ENCODE measurements at regions not wholly inside any gene's neighbourhood (a gene's known extent, or its start where the extent isn't known, plus 50 kb on each side); places are given as distances from the start of the nearest gene placed in this dataset.

DNA sequence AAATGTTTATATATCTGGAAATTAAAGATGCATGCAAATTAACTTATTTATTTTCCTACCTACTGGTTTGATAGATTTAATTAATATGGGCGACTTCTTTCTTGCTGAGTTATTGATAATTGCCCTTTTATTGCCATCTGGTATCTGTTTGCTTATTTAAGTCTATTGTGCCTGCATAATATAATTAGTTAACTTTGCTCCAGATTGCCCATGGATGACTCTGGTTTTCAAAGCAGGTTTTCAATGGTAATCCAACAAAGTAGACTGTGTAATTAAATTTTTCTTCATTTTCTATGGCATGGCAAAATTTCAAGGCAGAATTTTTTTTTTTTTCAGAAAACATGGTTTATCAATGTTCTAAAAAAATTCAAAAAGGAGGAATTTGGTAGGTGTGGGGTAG, 1092.0 kb downstream of the GRIK2 start:
- ChIA-PET CTCF (no interaction called here), POLR2A (no interaction called here)
- peaks cover 2% of the 10 kb centered on the region for H3K9me3 Mint-ChIP-seq
- H3K4me3 Mint-ChIP-seq, result no peak overlapping the region
- intact Hi-C loops (cut with micrococcal nuclease), result no loop called here
- DNase-seq, result no peak
- H3K27me3 Mint-ChIP-seq, result no peaks in the 10 kb centered on the region
- no peak overlapping the region for H3K27ac Mint-ChIP-seq
- no peaks in the 10 kb centered on the region for H3K36me3 Mint-ChIP-seq
- H3K4me1 Mint-ChIP-seq (ENCODE audit: low read depth), result no peaks in the 10 kb centered on the region

DNA sequence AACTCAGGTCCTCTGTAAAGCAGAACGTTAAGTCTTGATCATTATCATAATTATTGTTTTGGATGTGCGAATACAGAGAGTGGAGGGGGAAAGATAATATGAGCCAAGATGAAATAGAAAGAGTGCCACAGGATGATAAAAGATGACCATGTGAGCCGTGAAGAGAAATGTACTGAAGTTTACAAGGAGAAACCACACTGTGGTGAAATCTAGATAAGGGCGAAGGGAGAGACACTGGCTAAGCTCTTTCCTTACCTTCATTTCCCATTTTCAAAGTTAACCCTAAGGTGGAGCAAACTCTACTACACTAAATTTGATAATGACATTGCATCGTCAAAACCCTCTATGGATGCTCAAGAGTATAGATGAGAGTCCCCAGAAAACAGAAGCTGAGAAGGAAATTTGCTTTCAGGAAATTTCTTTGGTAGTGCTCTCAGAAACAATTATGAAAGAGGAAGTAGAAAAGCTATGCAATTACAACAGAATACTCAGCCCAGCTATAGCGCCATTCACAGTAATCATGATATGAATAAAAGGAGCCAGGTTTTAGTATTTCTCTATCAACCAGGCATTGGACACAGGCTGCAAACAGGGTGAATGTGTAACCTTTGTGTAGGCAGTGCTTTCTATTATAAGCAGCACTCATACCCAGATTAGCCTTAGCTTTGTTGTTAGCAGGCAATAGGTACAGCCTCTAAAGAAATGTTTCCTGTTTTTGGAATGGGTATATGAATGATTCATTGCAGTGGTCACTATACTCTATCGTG, 1080.7 kb downstream of the GRIK2 start:
- H3K9me3 Mint-ChIP-seq, result peaks cover 6% of the 10 kb centered on the region
- intact Hi-C loops (cut with micrococcal nuclease), result no loop called here
- no peaks in the 10 kb centered on the region for H3K27me3 Mint-ChIP-seq

DNA sequence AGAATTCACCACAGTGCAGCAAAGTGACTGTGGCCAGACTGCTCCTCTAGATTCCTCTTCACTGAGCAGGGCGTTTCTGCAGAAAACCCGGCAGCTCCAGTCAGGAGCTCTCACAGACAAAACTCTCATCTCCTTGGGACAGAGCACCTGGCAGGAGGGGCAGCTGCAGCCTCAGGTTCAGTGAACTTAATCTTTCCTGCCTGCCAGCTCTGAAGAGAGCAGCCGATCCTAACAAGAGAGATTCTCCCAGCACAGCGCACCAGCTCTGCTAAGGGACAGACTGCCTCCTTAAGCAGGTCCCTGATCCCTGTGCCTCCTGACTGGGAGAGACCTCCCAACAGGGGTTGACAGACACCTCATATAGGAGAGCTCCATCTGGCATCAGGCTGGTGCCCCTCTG, 1065.5 kb downstream of the GRIK2 start:
- no peak for DNase-seq

More for the DNA sequence above, 1080.7 kb downstream of the GRIK2 start:
- CTCF ChIA-PET, result no interaction called here
- Mint-ChIP-seq H3K27ac (no peak overlapping the region), H3K4me3 (no peak overlapping the region), H3K4me1 (ENCODE audit: low read depth) (no peaks in the 10 kb centered on the region), H3K36me3 (no peaks in the 10 kb centered on the region)
- DNase-seq, result no peak
- POLR2A ChIA-PET, result no interaction called here

DNA sequence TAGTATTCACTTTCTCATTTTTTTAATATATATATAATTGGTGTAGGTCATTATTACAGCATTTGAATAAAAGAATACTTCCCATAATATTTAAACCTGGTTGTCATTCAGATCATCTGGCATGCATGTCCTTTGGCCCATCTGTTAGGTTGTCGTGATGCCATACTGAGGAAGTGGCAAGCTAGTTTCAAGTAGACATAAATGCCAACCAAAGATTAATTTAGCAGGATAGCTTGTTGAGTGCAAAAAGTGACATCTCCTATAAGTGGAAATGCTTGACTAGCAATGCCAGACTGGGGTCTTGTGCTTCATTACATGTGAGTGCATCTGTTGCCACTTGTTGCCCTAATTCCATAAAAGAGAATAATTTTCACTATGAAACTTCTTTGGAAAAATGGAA, 1044.7 kb downstream of the GRIK2 start:
- DNase-seq, result no peak
- no peaks in the 10 kb centered on the region for H3K9me3 Mint-ChIP-seq
- H3K27me3 Mint-ChIP-seq, result no peaks in the 10 kb centered on the region
- H3K4me1 Mint-ChIP-seq (ENCODE audit: low read depth), result no peaks in the 10 kb centered on the region
- CTCF ChIA-PET, result no interaction called here
- POLR2A ChIA-PET, result no interaction called here
- H3K4me3 Mint-ChIP-seq, result no peak overlapping the region
- no peaks in the 10 kb centered on the region for H3K36me3 Mint-ChIP-seq
- H3K27ac Mint-ChIP-seq, result no peak overlapping the region
- intact Hi-C loops (cut with micrococcal nuclease), result no loop called here

More for the DNA sequence above, 1065.5 kb downstream of the GRIK2 start:
- Mint-ChIP-seq H3K4me1 (ENCODE audit: low read depth) (no peaks in the 10 kb centered on the region), H3K27ac (no peak overlapping the region), H3K9me3 (peaks cover 10% of the 10 kb centered on the region), H3K4me3 (no peak overlapping the region), H3K27me3 (no peaks in the 10 kb centered on the region), H3K36me3 (no peaks in the 10 kb centered on the region)
- CTCF ChIA-PET, result no interaction called here
- POLR2A ChIA-PET, result no interaction called here
- intact Hi-C loops (cut with micrococcal nuclease), result no loop called here

DNA sequence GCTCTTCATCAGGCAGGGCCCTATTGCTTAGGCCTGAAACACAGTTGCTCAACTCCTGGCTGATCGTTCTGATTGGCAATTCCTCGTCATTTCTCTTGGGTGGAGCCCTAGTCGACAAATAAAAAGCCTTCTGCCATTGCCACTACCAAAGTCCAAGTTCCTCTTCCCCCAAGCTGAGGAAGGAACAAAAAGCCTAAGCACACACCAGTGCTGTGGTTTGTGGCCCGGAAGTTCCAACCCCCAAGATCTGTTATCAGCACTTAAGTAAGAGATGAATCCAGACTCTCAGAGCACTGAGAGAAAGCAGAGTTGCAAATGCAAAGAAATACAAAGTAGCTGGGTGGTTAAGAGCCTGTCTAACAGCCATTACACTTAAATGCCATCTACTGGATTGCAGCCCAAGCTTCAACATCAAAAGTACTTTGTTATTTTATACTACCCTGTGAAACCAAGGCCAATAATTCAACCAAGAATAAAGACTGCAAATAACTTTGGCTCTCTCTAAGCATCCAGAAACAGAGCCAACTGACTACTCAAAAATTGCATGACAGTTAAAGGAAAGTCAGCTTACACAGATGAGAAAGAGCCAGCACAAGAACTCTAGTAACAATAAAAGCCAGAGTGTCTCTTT, 1024.0 kb downstream of the GRIK2 start:
- no peaks in the 10 kb centered on the region for H3K4me1 Mint-ChIP-seq (ENCODE audit: low read depth)
- H3K9me3 Mint-ChIP-seq, result peaks cover 8% of the 10 kb centered on the region
- H3K4me3 Mint-ChIP-seq, result no peak overlapping the region
- H3K36me3 Mint-ChIP-seq, result no peaks in the 10 kb centered on the region
- ChIA-PET POLR2A (no interaction called here), CTCF (no interaction called here)
- no peak for DNase-seq
- H3K27ac Mint-ChIP-seq, result no peak overlapping the region
- intact Hi-C loops (cut with micrococcal nuclease), result no loop called here
- H3K27me3 Mint-ChIP-seq, result no peaks in the 10 kb centered on the region

DNA sequence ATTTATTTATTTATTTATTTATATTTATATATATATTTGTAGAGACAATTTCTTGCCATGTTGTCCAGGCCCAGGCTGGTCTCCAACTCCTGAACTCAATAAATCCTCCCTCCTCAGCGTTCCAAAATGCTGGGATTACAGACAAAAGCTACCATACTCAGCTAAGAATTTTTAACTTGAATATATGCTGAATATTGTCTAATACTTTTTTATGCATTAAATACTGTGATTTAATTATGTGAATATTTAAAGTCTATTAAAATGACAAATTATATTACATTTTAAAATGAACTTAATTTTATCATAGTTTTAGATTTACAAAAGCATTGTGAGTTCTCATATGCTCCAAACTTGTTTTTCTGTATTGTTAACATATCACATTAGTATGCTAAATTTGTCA, 1022.4 kb downstream of the GRIK2 start:
- Mint-ChIP-seq H3K4me3 (no peak overlapping the region), H3K36me3 (no peaks in the 10 kb centered on the region), H3K4me1 (ENCODE audit: low read depth) (no peaks in the 10 kb centered on the region), H3K27me3 (no peaks in the 10 kb centered on the region), H3K27ac (no peak overlapping the region), H3K9me3 (peaks cover 2% of the 10 kb centered on the region)
- ChIA-PET CTCF (no interaction called here), POLR2A (no interaction called here)
- intact Hi-C loops (cut with micrococcal nuclease), result no loop called here
- DNase-seq, result no peak

DNA sequence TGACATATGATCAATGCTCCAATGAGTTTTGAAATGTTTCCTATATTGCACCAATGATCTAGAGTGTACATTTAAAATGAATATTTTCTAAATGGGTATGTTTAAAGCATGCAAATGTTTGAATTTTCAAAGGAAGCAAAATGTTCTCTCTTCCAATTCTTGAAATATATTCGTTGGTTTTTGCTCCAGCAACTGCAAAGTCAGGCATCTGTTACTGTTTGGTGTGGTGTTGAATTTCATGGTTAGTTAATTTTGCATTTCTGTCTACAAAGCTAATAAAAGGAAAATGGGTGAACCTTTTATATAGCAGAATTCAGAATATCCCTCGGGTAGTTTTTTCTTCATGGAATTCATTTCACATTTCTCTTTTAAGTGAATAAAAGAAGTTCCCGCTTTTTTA, 1018.3 kb downstream of the GRIK2 start:
- no peak overlapping the region for H3K4me3 Mint-ChIP-seq
- no peaks in the 10 kb centered on the region for H3K27me3 Mint-ChIP-seq
- no peaks in the 10 kb centered on the region for H3K4me1 Mint-ChIP-seq (ENCODE audit: low read depth)
- no peak overlapping the region for H3K27ac Mint-ChIP-seq
- ChIA-PET POLR2A (no interaction called here), CTCF (no interaction called here)
- H3K9me3 Mint-ChIP-seq, result peaks cover under 1% of the 10 kb centered on the region
- DNase-seq, result no peak
- intact Hi-C loops (cut with micrococcal nuclease), result no loop called here
- no peaks in the 10 kb centered on the region for H3K36me3 Mint-ChIP-seq

DNA sequence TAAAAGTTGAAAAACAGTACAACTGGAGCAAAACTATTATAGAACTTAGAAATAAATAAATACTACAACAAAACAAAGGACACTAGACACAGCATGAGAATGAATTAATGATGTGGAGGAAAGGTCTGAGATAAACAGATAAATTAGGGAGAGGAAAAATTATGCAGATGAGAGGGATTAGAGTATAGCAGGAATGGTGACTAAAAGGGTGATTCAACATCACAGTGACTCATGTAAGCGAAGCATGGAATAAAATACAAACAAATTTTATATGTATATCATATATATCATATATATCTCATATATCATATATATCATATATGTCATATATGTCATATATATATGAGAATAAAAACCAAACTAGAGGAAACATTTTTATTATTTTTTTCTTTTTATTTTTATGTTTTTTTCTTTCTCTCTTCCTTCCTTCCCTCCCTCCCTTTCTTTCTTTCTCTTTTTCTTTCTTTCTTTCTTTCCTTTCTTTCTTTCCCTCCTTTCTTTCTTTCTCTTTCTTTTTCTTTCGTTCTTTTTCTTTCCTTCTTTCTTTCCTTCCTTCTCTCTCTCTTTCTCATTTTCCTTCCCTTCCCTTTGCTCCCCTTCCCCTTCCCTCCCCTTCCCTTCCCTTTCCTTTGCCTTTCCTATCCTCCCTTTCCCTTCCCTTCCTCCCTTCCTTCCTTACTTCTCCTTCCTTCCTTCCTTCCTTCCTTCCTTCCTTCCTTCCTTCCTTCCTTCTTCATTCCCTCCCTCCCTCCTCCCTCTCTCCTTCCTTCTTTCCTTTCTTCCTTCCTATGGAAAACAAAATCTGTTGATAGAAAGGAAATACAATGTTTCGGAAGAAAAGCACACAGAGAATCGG, 1014.6 kb downstream of the GRIK2 start:
- no peaks in the 10 kb centered on the region for H3K36me3 Mint-ChIP-seq
- ChIA-PET CTCF (no interaction called here), POLR2A (no interaction called here)
- intact Hi-C loops (cut with micrococcal nuclease), result no loop called here
- no peaks in the 10 kb centered on the region for H3K27me3 Mint-ChIP-seq
- H3K9me3 Mint-ChIP-seq, result peaks cover 3% of the 10 kb centered on the region
- no peak overlapping the region for H3K4me3 Mint-ChIP-seq
- H3K4me1 Mint-ChIP-seq (ENCODE audit: low read depth), result no peaks in the 10 kb centered on the region
- no peak overlapping the region for H3K27ac Mint-ChIP-seq
- DNase-seq, result no peak

DNA sequence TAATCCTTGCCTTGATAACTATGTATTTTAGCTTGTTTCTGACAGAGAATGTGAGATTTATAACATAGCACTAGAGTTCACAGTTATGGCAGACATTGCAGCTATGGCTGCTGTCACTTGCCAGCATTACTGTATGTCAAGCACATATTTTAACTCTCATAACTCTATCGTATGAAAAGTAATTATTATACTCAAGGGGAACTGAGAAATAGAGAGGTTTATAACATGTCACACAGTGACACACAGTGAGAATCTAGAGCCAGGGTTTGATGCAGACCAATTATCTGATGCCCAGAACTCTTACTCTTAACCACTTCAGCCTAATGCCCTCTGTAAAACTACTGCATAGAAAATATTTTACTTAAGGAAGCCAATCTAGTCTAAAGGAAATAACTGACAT, 1012.4 kb downstream of the GRIK2 start:
- intact Hi-C loops (cut with micrococcal nuclease), result no loop called here
- H3K27me3 Mint-ChIP-seq, result no peaks in the 10 kb centered on the region
- no peak overlapping the region for H3K4me3 Mint-ChIP-seq
- DNase-seq, result no peak
- ChIA-PET POLR2A (no interaction called here), CTCF (no interaction called here)
- H3K4me1 Mint-ChIP-seq (ENCODE audit: low read depth), result no peaks in the 10 kb centered on the region
- H3K36me3 Mint-ChIP-seq, result no peaks in the 10 kb centered on the region
- H3K9me3 Mint-ChIP-seq, result peaks cover 3% of the 10 kb centered on the region
- H3K27ac Mint-ChIP-seq, result no peak overlapping the region

DNA sequence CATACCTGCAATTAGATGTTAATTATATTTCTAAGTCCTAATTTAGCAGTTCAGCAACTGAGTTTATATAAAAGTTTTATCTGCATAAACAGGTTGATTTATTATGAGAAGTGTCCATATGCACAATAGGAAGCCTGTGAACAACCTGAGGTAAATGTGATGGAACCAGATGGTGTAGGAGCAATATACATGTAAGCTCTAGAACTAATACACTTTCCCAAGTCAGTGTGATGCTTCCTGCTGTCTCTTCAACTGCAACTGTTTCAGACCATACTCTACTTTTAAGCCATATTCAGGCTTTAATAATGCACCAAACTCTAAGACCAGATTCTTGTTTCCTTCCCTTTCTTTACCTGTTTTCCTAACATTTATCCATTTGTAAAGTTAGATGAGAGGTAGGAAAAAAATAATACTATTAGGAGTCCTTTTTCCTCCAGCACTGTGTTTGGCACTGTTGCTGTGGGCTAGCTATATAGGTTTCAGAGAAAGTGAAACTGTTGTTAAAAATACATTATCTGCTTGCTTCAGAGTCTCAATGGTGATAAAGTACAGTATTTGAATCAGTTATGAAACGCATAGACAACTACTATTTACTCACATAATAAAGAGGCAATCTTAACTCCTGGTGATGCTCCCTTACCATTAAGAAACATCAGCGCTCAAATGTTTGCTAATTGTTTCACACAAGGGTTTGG, 1009.3 kb downstream of the GRIK2 start:
- H3K4me1 Mint-ChIP-seq (ENCODE audit: low read depth), result no peaks in the 10 kb centered on the region
- ChIA-PET POLR2A (no interaction called here), CTCF (no interaction called here)
- no peak overlapping the region for H3K27ac Mint-ChIP-seq
- H3K4me3 Mint-ChIP-seq, result no peak overlapping the region
- no peaks in the 10 kb centered on the region for H3K27me3 Mint-ChIP-seq
- H3K9me3 Mint-ChIP-seq, result peaks cover 3% of the 10 kb centered on the region
- DNase-seq, result no peak
- intact Hi-C loops (cut with micrococcal nuclease), result no loop called here
- H3K36me3 Mint-ChIP-seq, result no peaks in the 10 kb centered on the region

DNA sequence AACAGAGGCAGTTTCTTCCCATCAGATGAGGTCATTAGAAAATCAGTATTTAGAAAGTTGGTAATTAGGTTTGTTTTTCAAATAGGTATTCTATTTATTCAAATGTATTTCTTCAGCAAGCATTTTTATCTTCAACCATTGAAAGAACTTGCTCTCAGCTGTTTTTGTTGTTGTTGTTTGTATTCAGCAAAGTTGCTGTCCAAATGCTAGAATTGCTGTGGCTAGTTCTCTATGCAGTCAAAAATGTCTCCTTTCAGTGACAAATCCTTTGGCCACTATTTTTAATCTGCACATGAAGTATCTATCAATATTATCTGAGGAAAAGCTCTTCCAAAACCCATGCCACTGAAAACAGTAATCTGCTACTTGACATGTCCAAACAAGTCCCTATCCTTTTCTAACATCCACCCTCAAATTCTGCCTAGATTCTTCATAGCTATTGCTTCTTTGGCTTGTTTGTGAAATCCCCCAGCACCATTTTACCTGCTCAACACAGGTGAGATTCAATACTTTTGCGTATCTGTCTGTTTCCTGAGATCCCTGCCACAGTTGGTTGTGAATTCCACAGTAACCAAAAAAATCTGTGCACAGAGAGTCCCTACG, 1005.4 kb downstream of the GRIK2 start:
- no peak for DNase-seq
- no peaks in the 10 kb centered on the region for H3K4me1 Mint-ChIP-seq (ENCODE audit: low read depth)
- H3K27ac Mint-ChIP-seq, result no peak overlapping the region
- ChIA-PET POLR2A (no interaction called here), CTCF (no interaction called here)
- H3K27me3 Mint-ChIP-seq, result no peaks in the 10 kb centered on the region
- H3K9me3 Mint-ChIP-seq, result peaks cover 9% of the 10 kb centered on the region
- H3K4me3 Mint-ChIP-seq, result no peak overlapping the region
- no peaks in the 10 kb centered on the region for H3K36me3 Mint-ChIP-seq
- intact Hi-C loops (cut with micrococcal nuclease), result no loop called here

DNA sequence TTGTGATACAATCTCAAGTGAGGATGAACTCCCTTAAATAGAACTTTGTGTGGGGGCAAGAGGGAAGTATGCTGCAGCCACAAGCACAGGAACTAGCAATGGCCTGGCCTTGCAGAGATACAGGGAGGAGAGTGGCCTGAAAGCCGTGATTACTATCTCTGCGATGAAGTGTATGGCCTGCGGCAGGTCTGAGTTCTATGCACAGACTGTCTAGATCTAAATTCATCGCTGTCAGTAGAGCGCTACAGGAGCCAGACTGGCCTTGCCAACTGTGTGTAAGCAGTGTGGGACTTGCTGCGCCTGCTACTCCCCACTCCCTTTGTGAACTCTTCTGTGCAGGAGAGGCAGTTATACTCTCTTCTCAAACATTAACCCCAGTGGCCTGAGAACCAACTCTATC, 997.0 kb downstream of the GRIK2 start:
- H3K4me3 Mint-ChIP-seq, result no peak overlapping the region
- no peak overlapping the region for H3K27ac Mint-ChIP-seq
- H3K9me3 Mint-ChIP-seq, result peaks cover 20% of the 10 kb centered on the region
- no peak for DNase-seq
- POLR2A ChIA-PET, result no interaction called here
- no peaks in the 10 kb centered on the region for H3K4me1 Mint-ChIP-seq (ENCODE audit: low read depth)
- intact Hi-C loops (cut with micrococcal nuclease), result no loop called here
- no peaks in the 10 kb centered on the region for H3K36me3 Mint-ChIP-seq
- no peaks in the 10 kb centered on the region for H3K27me3 Mint-ChIP-seq
- CTCF ChIA-PET, result no interaction called here
